WTC11 (cell line): ENCODE measurements at regions not wholly inside any gene's neighbourhood (a gene's known extent, or its start where the extent isn't known, plus 50 kb on each side); places are given as distances from the start of the nearest gene placed in this dataset.

Experiments used
- ELF4 ChIP-seq: sonication (generic); formaldehyde crosslinking; IDR thresholded peaks from 2 replicates; pipeline ENCODE4 v1.8.1; 2022; ENCODE audit warnings: low read depth, mild to moderate bottlenecking, moderate library complexity, missing genetic modification reagents
- FOXP1 ChIP-seq: sonication (generic); formaldehyde crosslinking; IDR thresholded peaks from 2 replicates; pipeline ENCODE4 v1.8.0; 2022; ENCODE audit warnings: missing genetic modification reagents, mild to moderate bottlenecking, moderate library complexity, borderline replicate concordance
- MYBL2 ChIP-seq: sonication (generic); formaldehyde crosslinking; IDR thresholded peaks from 2 replicates; pipeline ENCODE4 v1.8.1; 2023; ENCODE audit warnings: mild to moderate bottlenecking, moderate library complexity, missing genetic modification reagents
- PRDM15 ChIP-seq: sonication (generic); formaldehyde crosslinking; IDR thresholded peaks from 2 replicates; pipeline ENCODE4 v1.8.0; 2022; ENCODE audit warnings: missing genetic modification reagents
- SP1 ChIP-seq: sonication (generic); formaldehyde crosslinking; conservative IDR thresholded peaks from 2 replicates; pipeline ENCODE4 v1.8.1; 2022; ENCODE audit warnings: missing genetic modification reagents
- ZNF281 ChIP-seq: sonication (generic); formaldehyde crosslinking; IDR thresholded peaks from 2 replicates; pipeline ENCODE4 v1.8.0; 2023; ENCODE audit warnings: mild to moderate bottlenecking, missing genetic modification reagents
- ZSCAN18 ChIP-seq: fragments of 250-450 bp; sonication (Bioruptor Pico); IDR thresholded peaks from 2 replicates; pipeline ENCODE4 v2.1.2; 2022; ENCODE audit warnings: mild to moderate bottlenecking, moderate library complexity
- TF ChIP-seq, protein P1 (sequence below): fragments of 200-600 bp; IDR thresholded peaks from 2 replicates; pipeline ENCODE4 v1.8.0; 2022; ENCODE audit warnings: antibody characterized with exemption
- TF ChIP-seq, protein P2 (sequence below): sonication (generic); formaldehyde crosslinking; IDR thresholded peaks from 2 replicates; pipeline ENCODE4 v1.8.0; 2023; ENCODE audit warnings: missing genetic modification reagents, mild to moderate bottlenecking, borderline replicate concordance
- TF ChIP-seq, protein P3 (sequence below): sonication (generic); formaldehyde crosslinking; IDR thresholded peaks from 2 replicates; pipeline ENCODE4 v1.8.1; 2022; ENCODE audit warnings: mild to moderate bottlenecking, moderate library complexity, missing genetic modification reagents
- TF ChIP-seq, protein P4 (sequence below): sonication (generic); formaldehyde crosslinking; conservative IDR thresholded peaks from 2 replicates; pipeline ENCODE4 v1.8.1; 2023; ENCODE audit warnings: mild to moderate bottlenecking, low read depth, missing genetic modification reagents, moderate library complexity

- TF ChIP-seq, protein P1, sequence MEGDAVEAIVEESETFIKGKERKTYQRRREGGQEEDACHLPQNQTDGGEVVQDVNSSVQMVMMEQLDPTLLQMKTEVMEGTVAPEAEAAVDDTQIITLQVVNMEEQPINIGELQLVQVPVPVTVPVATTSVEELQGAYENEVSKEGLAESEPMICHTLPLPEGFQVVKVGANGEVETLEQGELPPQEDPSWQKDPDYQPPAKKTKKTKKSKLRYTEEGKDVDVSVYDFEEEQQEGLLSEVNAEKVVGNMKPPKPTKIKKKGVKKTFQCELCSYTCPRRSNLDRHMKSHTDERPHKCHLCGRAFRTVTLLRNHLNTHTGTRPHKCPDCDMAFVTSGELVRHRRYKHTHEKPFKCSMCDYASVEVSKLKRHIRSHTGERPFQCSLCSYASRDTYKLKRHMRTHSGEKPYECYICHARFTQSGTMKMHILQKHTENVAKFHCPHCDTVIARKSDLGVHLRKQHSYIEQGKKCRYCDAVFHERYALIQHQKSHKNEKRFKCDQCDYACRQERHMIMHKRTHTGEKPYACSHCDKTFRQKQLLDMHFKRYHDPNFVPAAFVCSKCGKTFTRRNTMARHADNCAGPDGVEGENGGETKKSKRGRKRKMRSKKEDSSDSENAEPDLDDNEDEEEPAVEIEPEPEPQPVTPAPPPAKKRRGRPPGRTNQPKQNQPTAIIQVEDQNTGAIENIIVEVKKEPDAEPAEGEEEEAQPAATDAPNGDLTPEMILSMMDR, result no peak
- TF ChIP-seq ZSCAN18 (CRISPR knock-in tag), result no peak
- TF ChIP-seq ELF4 (CRISPR knock-in tag), result no peak
- TF ChIP-seq, protein P2, sequence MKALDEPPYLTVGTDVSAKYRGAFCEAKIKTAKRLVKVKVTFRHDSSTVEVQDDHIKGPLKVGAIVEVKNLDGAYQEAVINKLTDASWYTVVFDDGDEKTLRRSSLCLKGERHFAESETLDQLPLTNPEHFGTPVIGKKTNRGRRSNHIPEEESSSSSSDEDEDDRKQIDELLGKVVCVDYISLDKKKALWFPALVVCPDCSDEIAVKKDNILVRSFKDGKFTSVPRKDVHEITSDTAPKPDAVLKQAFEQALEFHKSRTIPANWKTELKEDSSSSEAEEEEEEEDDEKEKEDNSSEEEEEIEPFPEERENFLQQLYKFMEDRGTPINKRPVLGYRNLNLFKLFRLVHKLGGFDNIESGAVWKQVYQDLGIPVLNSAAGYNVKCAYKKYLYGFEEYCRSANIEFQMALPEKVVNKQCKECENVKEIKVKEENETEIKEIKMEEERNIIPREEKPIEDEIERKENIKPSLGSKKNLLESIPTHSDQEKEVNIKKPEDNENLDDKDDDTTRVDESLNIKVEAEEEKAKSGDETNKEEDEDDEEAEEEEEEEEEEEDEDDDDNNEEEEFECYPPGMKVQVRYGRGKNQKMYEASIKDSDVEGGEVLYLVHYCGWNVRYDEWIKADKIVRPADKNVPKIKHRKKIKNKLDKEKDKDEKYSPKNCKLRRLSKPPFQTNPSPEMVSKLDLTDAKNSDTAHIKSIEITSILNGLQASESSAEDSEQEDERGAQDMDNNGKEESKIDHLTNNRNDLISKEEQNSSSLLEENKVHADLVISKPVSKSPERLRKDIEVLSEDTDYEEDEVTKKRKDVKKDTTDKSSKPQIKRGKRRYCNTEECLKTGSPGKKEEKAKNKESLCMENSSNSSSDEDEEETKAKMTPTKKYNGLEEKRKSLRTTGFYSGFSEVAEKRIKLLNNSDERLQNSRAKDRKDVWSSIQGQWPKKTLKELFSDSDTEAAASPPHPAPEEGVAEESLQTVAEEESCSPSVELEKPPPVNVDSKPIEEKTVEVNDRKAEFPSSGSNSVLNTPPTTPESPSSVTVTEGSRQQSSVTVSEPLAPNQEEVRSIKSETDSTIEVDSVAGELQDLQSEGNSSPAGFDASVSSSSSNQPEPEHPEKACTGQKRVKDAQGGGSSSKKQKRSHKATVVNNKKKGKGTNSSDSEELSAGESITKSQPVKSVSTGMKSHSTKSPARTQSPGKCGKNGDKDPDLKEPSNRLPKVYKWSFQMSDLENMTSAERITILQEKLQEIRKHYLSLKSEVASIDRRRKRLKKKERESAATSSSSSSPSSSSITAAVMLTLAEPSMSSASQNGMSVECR (CRISPR knock-in tag), result no peak
- TF ChIP-seq, protein P3, sequence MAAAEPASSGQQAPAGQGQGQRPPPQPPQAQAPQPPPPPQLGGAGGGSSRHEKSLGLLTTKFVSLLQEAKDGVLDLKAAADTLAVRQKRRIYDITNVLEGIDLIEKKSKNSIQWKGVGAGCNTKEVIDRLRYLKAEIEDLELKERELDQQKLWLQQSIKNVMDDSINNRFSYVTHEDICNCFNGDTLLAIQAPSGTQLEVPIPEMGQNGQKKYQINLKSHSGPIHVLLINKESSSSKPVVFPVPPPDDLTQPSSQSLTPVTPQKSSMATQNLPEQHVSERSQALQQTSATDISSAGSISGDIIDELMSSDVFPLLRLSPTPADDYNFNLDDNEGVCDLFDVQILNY (CRISPR knock-in tag), result no peak
- no peak for TF ChIP-seq ZNF281
- TF ChIP-seq SP1 (CRISPR knock-in tag), result no peak
- no peak for TF ChIP-seq MYBL2 (CRISPR knock-in tag)
- TF ChIP-seq, protein P4, sequence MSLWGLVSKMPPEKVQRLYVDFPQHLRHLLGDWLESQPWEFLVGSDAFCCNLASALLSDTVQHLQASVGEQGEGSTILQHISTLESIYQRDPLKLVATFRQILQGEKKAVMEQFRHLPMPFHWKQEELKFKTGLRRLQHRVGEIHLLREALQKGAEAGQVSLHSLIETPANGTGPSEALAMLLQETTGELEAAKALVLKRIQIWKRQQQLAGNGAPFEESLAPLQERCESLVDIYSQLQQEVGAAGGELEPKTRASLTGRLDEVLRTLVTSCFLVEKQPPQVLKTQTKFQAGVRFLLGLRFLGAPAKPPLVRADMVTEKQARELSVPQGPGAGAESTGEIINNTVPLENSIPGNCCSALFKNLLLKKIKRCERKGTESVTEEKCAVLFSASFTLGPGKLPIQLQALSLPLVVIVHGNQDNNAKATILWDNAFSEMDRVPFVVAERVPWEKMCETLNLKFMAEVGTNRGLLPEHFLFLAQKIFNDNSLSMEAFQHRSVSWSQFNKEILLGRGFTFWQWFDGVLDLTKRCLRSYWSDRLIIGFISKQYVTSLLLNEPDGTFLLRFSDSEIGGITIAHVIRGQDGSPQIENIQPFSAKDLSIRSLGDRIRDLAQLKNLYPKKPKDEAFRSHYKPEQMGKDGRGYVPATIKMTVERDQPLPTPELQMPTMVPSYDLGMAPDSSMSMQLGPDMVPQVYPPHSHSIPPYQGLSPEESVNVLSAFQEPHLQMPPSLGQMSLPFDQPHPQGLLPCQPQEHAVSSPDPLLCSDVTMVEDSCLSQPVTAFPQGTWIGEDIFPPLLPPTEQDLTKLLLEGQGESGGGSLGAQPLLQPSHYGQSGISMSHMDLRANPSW (CRISPR knock-in tag), result no peak
- no peak for TF ChIP-seq FOXP1
- no peak for TF ChIP-seq PRDM15 (CRISPR knock-in tag)
Observed at GRCh38 chr3:67781871-67782270, 127.5 kb upstream of the SUCLG2 start.
